Keratinocyte (primary cell): ENCODE measurements at regions not wholly inside any gene's neighbourhood (a gene's known extent, or its start where the extent isn't known, plus 50 kb on each side); places are given as distances from the start of the nearest gene placed in this dataset.

Experiments
- DNase-seq: peaks from one replicate; pipeline ENCODE4 v3.0.0-alpha.2; 2011; ENCODE audit warnings: low read depth, missing footprints, low spot score
- FAIRE-seq: peaks from 2 replicates; lab custom pipeline; 2011; peaks lifted over from hg19 to GRCh38; lab: Jason Lieb, UNC
- H2AFZ ChIP-seq: 2 replicates; pipeline ENCODE4 v1.6.0; 2012; ENCODE audit warnings: low read length, control low read depth, inconsistent platforms; ENCODE audit not compliant: control insufficient read depth
- H3K27ac ChIP-seq: 2 replicates; pipeline ENCODE4 v1.5.1; 2011; ENCODE audit warnings: low read length; ENCODE audit not compliant: control insufficient read depth, insufficient read depth
- H3K27me3 ChIP-seq: 3 replicates; pipeline ENCODE4 v1.6.0; 2011; ENCODE audit warnings: low read length; ENCODE audit not compliant: control insufficient read depth, insufficient read depth; ENCODE audit errors: extremely low read depth
- H3K36me3 ChIP-seq, 2 experiments: 2 replicates in 1 of 2; 3 replicates in 1 of 2; pipeline ENCODE4 v1.5.1; 2011; ENCODE audit warnings: low read length in 2 of 2, mild to moderate bottlenecking in 1 of 2; ENCODE audit not compliant: control insufficient read depth in 2 of 2, insufficient read depth in 2 of 2; ENCODE audit errors: extremely low read depth in 1 of 2
- H3K4me1 ChIP-seq: 3 replicates; pipeline ENCODE4 v1.5.1; 2011; ENCODE audit warnings: low read length; ENCODE audit not compliant: control insufficient read depth, insufficient read depth; ENCODE audit errors: extremely low read depth
- H3K4me2 ChIP-seq: 3 replicates; pipeline ENCODE4 v1.6.0; 2011; ENCODE audit warnings: low read depth, low read length; ENCODE audit not compliant: control insufficient read depth, insufficient read depth; ENCODE audit errors: extremely low read depth
- H3K4me3 ChIP-seq, 3 experiments: fragments of 200-600 bp in 1 of 3; sonication (generic) in 1 of 3; 2 replicates in 2 of 3; 3 replicates in 1 of 3; pipeline ENCODE4 v1.5.1; 2011 to 2016; ENCODE audit warnings: low read length in 3 of 3, mild to moderate bottlenecking in 3 of 3, control low read depth in 2 of 3, inconsistent platforms in 1 of 3, low read depth in 1 of 3, mixed read lengths in 1 of 3, mixed run types in 1 of 3, moderate library complexity in 1 of 3; ENCODE audit not compliant: control insufficient read depth in 2 of 3, insufficient read depth in 2 of 3; ENCODE audit errors: extremely low read depth in 1 of 3
- H3K79me2 ChIP-seq: 2 replicates; pipeline ENCODE4 v1.6.0; 2012; ENCODE audit warnings: low read length; ENCODE audit not compliant: control insufficient read depth, insufficient read depth
- H3K9ac ChIP-seq: 3 replicates; pipeline ENCODE4 v1.6.0; 2011; ENCODE audit warnings: low read length; ENCODE audit not compliant: control insufficient read depth, insufficient read depth; ENCODE audit errors: extremely low read depth
- H3K9me1 ChIP-seq: 3 replicates; pipeline ENCODE4 v1.6.0; 2011; ENCODE audit warnings: low read length; ENCODE audit not compliant: control insufficient read depth, insufficient read depth; ENCODE audit errors: extremely low read depth
- H3K9me3 ChIP-seq: 2 replicates; pipeline ENCODE4 v1.5.1; 2012; ENCODE audit warnings: low read depth, low read length; ENCODE audit not compliant: control insufficient read depth
- H4K20me1 ChIP-seq: 3 replicates; pipeline ENCODE4 v1.6.0; 2011; ENCODE audit warnings: low read length; ENCODE audit not compliant: control insufficient read depth, insufficient read depth; ENCODE audit errors: extremely low read depth
- CTCF ChIP-seq, 3 experiments: IDR thresholded peaks in 1 of 3; conservative IDR thresholded peaks in 1 of 3; optimal IDR thresholded peaks in 1 of 3; 2 replicates in 2 of 3; 3 replicates in 1 of 3; pipeline versions ENCODE3 to v1.5.1; 2011; ENCODE audit warnings: low read length in 3 of 3, mild to moderate bottlenecking in 3 of 3, moderate library complexity in 2 of 3, control low read depth in 1 of 3, inconsistent platforms in 1 of 3; ENCODE audit not compliant: insufficient read depth in 2 of 3; ENCODE audit errors: extremely low read depth in 1 of 3
- EZH2 ChIP-seq: IDR thresholded peaks from one replicate; pipeline ENCODE4 v1.6.1; 2012; ENCODE audit warnings: inconsistent platforms, mild to moderate bottlenecking, low read length, moderate library complexity
- dilution Hi-C: fragments of 300-500 bp; cut with MboI; formaldehyde crosslinking; loops from one replicate; pipeline ENCODE4 v1.7.0; 2020; ENCODE audit warnings: low sequenced_read_pairs; ENCODE audit not compliant: extremely low pct_ligation_motif_present

- no peak overlapping the region for H3K27ac ChIP-seq
These were observed 220.3 kb upstream of the LYPLAL1 start for GRCh38 chr1:218953386-218953785.

GRCh38 chr1:218957971-218958370, 215.7 kb upstream of the LYPLAL1 start:
- FAIRE-seq (no peak), DNase-seq (no peak)
- no peak overlapping the region for H3K27ac ChIP-seq
- H3K4me3 ChIP-seq = no peak overlapping the region
- no peaks in the 10 kb centered on the region for H3K9me1 ChIP-seq
- no peaks in the 10 kb centered on the region for H3K27me3 ChIP-seq
- no peaks in the 10 kb centered on the region for H4K20me1 ChIP-seq
- dilution Hi-C loops = no loop called here
- TF ChIP-seq EZH2 (no peak), CTCF (optimal IDR thresholded peaks at IDR 0.05 in 1 of 3, IDR thresholded peaks at IDR 0.05 in 1 of 3, conservative IDR thresholded peaks at IDR 0.05 in 1 of 3; ENCODE audit: extremely low read depth in 1 of 3, insufficient read depth in 2 of 3, low read length in 3 of 3) (no peak)
- H3K4me2 ChIP-seq = no peak overlapping the region
- no peaks in the 10 kb centered on the region for H3K9me3 ChIP-seq
- no peaks in the 10 kb centered on the region for H3K36me3 ChIP-seq
- no peak overlapping the region for H3K9ac ChIP-seq
- H3K4me1 ChIP-seq = no peaks in the 10 kb centered on the region
- peak overlapping the region; percentile 47 for H2AFZ ChIP-seq
- no peaks in the 10 kb centered on the region for H3K79me2 ChIP-seq

More at GRCh38 chr1:218953386-218953785, 220.3 kb upstream of the LYPLAL1 start:
- dilution Hi-C loops = no loop called here
- no peaks in the 10 kb centered on the region for H3K27me3 ChIP-seq
- TF ChIP-seq CTCF (optimal IDR thresholded peaks at IDR 0.05 in 1 of 3, IDR thresholded peaks at IDR 0.05 in 1 of 3, conservative IDR thresholded peaks at IDR 0.05 in 1 of 3; ENCODE audit: extremely low read depth in 1 of 3, insufficient read depth in 2 of 3, low read length in 3 of 3) (no peak), EZH2 (no peak)
- no peak overlapping the region for H3K9ac ChIP-seq
- no peak overlapping the region for H3K4me2 ChIP-seq
- H3K36me3 ChIP-seq = no peaks in the 10 kb centered on the region
- H3K79me2 ChIP-seq = no peaks in the 10 kb centered on the region
- no peak for DNase-seq
- H4K20me1 ChIP-seq = no peaks in the 10 kb centered on the region
- FAIRE-seq = no peak
- H3K9me1 ChIP-seq = no peaks in the 10 kb centered on the region
- H3K4me1 ChIP-seq = no peaks in the 10 kb centered on the region
- H3K4me3 ChIP-seq = no peak overlapping the region
- H2AFZ ChIP-seq = peak overlapping the region; percentile 65
- no peaks in the 10 kb centered on the region for H3K9me3 ChIP-seq
